WTC11 (cell line): ENCODE measurements at regions not wholly inside any gene's neighbourhood (a gene's known extent, or its start where the extent isn't known, plus 50 kb on each side); places are given as distances from the start of the nearest gene placed in this dataset.

Experiments
- ATAC-seq: fragments of 200-7000 bp; cut with Tn5 transposase; 2 replicates; pipeline ENCODE4 v1.10.0; 2021; ENCODE audit warnings: mild to moderate bottlenecking, moderate library complexity
- CTCF ChIA-PET: fragments of 300-600 bp; sonication (Branson Sonifier 250); formaldehyde crosslinking; loops from one replicate; lab custom pipeline; 2021; ENCODE audit warnings: antibody characterized with exemption; lab: Charles Lee
- POLR2A ChIA-PET: fragments of 350-600 bp; sonication (Branson Sonifier 250); formaldehyde crosslinking; loops from one replicate; lab custom pipeline; 2021; ENCODE audit warnings: antibody characterized with exemption; lab: Charles Lee
- DNase-seq: peaks from one replicate; pipeline ENCODE4 v3.0.0; 2021; ENCODE audit warnings: low spot score
- H3K27ac Mint-ChIP-seq: 2 replicates; pipeline ENCODE4 v1.8.0; 2021; ENCODE audit warnings: mixed read lengths
- H3K27me3 Mint-ChIP-seq: 2 replicates; pipeline ENCODE4 v1.8.0; 2021; ENCODE audit warnings: low read depth, mild to moderate bottlenecking, moderate library complexity, mixed read lengths
- H3K36me3 Mint-ChIP-seq: 2 replicates; pipeline ENCODE4 v1.8.0; 2021; ENCODE audit warnings: mixed read lengths
- H3K4me1 Mint-ChIP-seq: 2 replicates; pipeline ENCODE4 v1.8.0; 2022; ENCODE audit warnings: mixed read lengths
- H3K4me3 Mint-ChIP-seq: 2 replicates; pipeline ENCODE4 v1.8.0; 2021; ENCODE audit warnings: mild to moderate bottlenecking, moderate library complexity, mixed read lengths
- H3K9me3 Mint-ChIP-seq: 2 replicates; pipeline ENCODE4 v1.8.0; 2021; ENCODE audit warnings: mixed read lengths
- MYBL2 ChIP-seq: sonication (generic); formaldehyde crosslinking; IDR thresholded peaks from 2 replicates; pipeline ENCODE4 v1.8.1; 2023; ENCODE audit warnings: mild to moderate bottlenecking, moderate library complexity, missing genetic modification reagents
- ZNF317 ChIP-seq: sonication (generic); formaldehyde crosslinking; IDR thresholded peaks from 2 replicates; pipeline ENCODE4 v1.8.1; 2023; ENCODE audit warnings: low read depth, mild to moderate bottlenecking, moderate library complexity, missing genetic modification reagents, borderline replicate concordance
- ZNF416 ChIP-seq: fragments of 250-450 bp; sonication (Bioruptor Pico); IDR thresholded peaks from 2 replicates; pipeline ENCODE4 v1.9.0; 2021; ENCODE audit warnings: mild to moderate bottlenecking, inconsistent platforms
- TF ChIP-seq, protein P1 (sequence below): fragments of 250-450 bp; sonication (Bioruptor Pico); IDR thresholded peaks from 2 replicates; pipeline ENCODE4 v1.9.0; 2021; ENCODE audit warnings: mild to moderate bottlenecking
- TF ChIP-seq, protein P2 (sequence below): fragments of 250-450 bp; sonication (Bioruptor Pico); IDR thresholded peaks from 2 replicates; pipeline ENCODE4 v1.8.0; 2021; ENCODE audit warnings: mild to moderate bottlenecking
- TF ChIP-seq, protein P3 (sequence below): fragments of 250-450 bp; sonication (Bioruptor Pico); IDR thresholded peaks from 2 replicates; pipeline ENCODE4 v2.1.2; 2022; ENCODE audit warnings: mild to moderate bottlenecking, moderate library complexity
- TF ChIP-seq, protein P4 (sequence below): sonication (generic); formaldehyde crosslinking; IDR thresholded peaks from 2 replicates; pipeline ENCODE4 v1.8.1; 2023; ENCODE audit warnings: mild to moderate bottlenecking, missing genetic modification reagents, borderline replicate concordance
- TF ChIP-seq, protein P5 (sequence below): sonication (generic); formaldehyde crosslinking; IDR thresholded peaks from 2 replicates; pipeline ENCODE4 v1.8.0; 2023; ENCODE audit warnings: missing genetic modification reagents, mild to moderate bottlenecking, borderline replicate concordance
- TF ChIP-seq, protein P6 (sequence below): sonication (generic); formaldehyde crosslinking; IDR thresholded peaks from 2 replicates; pipeline ENCODE4 v1.8.0; 2022; ENCODE audit warnings: mild to moderate bottlenecking, missing genetic modification reagents
- TF ChIP-seq, protein P7 (sequence below): sonication (generic); formaldehyde crosslinking; IDR thresholded peaks from 2 replicates; pipeline ENCODE4 v1.8.1; 2023; ENCODE audit warnings: mild to moderate bottlenecking, missing genetic modification reagents
- TF ChIP-seq, protein P8 (sequence below): sonication (generic); formaldehyde crosslinking; IDR thresholded peaks from 2 replicates; pipeline ENCODE4 v1.8.0; 2022; ENCODE audit warnings: mild to moderate bottlenecking, missing genetic modification reagents

DNA sequence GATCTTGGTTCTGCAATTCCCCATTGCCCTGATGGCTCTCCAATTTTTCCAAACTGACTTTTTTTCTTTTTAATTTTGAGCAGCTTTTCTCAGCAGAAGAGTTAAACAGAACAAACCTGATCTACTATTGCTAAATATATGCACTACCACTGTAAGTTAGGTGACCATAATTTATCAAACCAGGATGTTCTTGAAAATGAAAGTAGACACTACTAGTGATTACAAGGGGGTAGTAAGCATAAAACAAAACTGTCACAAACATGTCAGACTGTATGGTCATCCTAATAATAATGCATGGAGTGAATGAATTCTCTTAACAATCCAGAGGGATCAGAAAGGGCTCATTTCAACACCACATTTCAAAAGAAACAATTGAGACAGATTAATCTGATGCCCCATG lies 183.0 kb upstream of the FOXN3 start (continued):
- TF ChIP-seq, protein P1, sequence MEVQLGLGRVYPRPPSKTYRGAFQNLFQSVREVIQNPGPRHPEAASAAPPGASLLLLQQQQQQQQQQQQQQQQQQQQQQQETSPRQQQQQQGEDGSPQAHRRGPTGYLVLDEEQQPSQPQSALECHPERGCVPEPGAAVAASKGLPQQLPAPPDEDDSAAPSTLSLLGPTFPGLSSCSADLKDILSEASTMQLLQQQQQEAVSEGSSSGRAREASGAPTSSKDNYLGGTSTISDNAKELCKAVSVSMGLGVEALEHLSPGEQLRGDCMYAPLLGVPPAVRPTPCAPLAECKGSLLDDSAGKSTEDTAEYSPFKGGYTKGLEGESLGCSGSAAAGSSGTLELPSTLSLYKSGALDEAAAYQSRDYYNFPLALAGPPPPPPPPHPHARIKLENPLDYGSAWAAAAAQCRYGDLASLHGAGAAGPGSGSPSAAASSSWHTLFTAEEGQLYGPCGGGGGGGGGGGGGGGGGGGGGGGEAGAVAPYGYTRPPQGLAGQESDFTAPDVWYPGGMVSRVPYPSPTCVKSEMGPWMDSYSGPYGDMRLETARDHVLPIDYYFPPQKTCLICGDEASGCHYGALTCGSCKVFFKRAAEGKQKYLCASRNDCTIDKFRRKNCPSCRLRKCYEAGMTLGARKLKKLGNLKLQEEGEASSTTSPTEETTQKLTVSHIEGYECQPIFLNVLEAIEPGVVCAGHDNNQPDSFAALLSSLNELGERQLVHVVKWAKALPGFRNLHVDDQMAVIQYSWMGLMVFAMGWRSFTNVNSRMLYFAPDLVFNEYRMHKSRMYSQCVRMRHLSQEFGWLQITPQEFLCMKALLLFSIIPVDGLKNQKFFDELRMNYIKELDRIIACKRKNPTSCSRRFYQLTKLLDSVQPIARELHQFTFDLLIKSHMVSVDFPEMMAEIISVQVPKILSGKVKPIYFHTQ (CRISPR knock-in tag): no peak

DNA sequence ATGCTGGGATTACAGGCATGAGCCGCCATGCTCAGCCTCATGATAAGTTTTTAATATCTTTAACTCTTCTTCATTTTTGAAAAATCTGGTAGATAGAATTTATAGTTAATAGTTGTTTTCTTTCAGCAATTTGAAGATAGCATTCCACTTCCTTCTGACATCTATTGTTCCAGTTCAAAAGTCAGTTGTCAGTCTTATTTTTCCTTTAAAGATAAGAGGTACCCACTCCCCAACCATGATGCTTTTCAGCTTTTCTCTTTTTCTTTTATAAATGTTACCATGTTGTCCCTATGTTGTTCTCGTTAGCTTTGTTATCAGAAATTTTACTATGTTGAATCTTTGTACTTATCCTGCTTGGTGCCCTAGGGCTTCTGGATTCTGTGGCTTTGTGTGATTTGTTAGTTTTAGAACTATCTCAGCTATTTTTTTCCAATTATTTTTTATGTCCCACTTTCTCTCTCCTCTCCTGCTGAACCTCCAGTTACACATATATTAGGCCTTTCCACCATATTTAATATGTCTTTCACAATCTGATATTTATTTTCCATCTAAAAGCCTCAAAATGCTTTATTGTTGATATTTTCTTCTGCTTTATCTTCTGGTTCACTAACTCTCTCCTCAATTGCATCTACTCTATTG lies 181.6 kb upstream of the FOXN3 start:
- POLR2A ChIA-PET: no interaction called here

DNA sequence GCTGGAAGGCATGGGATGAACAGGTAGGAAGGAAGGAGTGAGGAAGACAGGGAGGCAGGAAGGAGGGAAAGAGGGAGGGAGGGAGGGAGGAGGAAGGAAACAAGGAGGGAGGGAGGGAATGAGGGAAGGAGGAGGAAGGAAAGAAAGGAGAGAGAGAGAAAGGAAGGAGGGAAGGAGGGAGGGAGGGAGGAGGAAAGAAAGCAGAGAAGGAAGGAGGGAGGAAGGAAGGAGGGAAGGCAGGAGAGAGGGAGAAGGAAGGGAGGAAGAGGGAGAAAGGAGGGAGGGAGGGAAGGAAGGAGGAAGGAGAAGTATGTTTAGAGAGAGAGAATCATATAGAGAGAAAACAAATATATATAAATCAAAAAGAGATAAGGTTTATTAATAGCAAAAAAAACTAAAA lies 175.9 kb upstream of the FOXN3 start:
- ChIA-PET POLR2A (interaction anchor here (0.6 kb wide), 1 partner anchor 415 kb away, joined by 3 read pairs; no protein-coding TSS in a partner anchor), CTCF (no interaction called here)
- peaks cover 42% of the 10 kb centered on the region for H3K36me3 Mint-ChIP-seq
- DNase-seq (no peak), ATAC-seq (no peak)
- peak overlapping the region; percentile 2; the same call in 1 of the 2 replicates for H3K27ac Mint-ChIP-seq
- H3K27me3 Mint-ChIP-seq: no peaks in the 10 kb centered on the region
- H3K4me1 Mint-ChIP-seq: peaks cover 47% of the 10 kb centered on the region
- peaks cover 22% of the 10 kb centered on the region for H3K9me3 Mint-ChIP-seq
- no peak overlapping the region for H3K4me3 Mint-ChIP-seq
- TF ChIP-seq ZNF416 (CRISPR knock-in tag) (no peak), MYBL2 (no peak)
- TF ChIP-seq, protein P2, sequence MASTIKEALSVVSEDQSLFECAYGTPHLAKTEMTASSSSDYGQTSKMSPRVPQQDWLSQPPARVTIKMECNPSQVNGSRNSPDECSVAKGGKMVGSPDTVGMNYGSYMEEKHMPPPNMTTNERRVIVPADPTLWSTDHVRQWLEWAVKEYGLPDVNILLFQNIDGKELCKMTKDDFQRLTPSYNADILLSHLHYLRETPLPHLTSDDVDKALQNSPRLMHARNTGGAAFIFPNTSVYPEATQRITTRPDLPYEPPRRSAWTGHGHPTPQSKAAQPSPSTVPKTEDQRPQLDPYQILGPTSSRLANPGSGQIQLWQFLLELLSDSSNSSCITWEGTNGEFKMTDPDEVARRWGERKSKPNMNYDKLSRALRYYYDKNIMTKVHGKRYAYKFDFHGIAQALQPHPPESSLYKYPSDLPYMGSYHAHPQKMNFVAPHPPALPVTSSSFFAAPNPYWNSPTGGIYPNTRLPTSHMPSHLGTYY (CRISPR knock-in tag): no peak
- TF ChIP-seq, protein P3, sequence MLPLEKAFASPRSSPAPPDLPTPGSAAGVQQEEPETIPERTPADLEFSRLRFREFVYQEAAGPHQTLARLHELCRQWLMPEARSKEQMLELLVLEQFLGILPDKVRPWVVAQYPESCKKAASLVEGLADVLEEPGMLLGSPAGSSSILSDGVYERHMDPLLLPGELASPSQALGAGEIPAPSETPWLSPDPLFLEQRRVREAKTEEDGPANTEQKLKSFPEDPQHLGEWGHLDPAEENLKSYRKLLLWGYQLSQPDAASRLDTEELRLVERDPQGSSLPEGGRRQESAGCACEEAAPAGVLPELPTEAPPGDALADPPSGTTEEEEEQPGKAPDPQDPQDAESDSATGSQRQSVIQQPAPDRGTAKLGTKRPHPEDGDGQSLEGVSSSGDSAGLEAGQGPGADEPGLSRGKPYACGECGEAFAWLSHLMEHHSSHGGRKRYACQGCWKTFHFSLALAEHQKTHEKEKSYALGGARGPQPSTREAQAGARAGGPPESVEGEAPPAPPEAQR: no peak
- TF ChIP-seq, protein P4, sequence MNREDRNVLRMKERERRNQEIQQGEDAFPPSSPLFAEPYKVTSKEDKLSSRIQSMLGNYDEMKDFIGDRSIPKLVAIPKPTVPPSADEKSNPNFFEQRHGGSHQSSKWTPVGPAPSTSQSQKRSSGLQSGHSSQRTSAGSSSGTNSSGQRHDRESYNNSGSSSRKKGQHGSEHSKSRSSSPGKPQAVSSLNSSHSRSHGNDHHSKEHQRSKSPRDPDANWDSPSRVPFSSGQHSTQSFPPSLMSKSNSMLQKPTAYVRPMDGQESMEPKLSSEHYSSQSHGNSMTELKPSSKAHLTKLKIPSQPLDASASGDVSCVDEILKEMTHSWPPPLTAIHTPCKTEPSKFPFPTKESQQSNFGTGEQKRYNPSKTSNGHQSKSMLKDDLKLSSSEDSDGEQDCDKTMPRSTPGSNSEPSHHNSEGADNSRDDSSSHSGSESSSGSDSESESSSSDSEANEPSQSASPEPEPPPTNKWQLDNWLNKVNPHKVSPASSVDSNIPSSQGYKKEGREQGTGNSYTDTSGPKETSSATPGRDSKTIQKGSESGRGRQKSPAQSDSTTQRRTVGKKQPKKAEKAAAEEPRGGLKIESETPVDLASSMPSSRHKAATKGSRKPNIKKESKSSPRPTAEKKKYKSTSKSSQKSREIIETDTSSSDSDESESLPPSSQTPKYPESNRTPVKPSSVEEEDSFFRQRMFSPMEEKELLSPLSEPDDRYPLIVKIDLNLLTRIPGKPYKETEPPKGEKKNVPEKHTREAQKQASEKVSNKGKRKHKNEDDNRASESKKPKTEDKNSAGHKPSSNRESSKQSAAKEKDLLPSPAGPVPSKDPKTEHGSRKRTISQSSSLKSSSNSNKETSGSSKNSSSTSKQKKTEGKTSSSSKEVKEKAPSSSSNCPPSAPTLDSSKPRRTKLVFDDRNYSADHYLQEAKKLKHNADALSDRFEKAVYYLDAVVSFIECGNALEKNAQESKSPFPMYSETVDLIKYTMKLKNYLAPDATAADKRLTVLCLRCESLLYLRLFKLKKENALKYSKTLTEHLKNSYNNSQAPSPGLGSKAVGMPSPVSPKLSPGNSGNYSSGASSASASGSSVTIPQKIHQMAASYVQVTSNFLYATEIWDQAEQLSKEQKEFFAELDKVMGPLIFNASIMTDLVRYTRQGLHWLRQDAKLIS (CRISPR knock-in tag): no peak
- TF ChIP-seq, protein P5, sequence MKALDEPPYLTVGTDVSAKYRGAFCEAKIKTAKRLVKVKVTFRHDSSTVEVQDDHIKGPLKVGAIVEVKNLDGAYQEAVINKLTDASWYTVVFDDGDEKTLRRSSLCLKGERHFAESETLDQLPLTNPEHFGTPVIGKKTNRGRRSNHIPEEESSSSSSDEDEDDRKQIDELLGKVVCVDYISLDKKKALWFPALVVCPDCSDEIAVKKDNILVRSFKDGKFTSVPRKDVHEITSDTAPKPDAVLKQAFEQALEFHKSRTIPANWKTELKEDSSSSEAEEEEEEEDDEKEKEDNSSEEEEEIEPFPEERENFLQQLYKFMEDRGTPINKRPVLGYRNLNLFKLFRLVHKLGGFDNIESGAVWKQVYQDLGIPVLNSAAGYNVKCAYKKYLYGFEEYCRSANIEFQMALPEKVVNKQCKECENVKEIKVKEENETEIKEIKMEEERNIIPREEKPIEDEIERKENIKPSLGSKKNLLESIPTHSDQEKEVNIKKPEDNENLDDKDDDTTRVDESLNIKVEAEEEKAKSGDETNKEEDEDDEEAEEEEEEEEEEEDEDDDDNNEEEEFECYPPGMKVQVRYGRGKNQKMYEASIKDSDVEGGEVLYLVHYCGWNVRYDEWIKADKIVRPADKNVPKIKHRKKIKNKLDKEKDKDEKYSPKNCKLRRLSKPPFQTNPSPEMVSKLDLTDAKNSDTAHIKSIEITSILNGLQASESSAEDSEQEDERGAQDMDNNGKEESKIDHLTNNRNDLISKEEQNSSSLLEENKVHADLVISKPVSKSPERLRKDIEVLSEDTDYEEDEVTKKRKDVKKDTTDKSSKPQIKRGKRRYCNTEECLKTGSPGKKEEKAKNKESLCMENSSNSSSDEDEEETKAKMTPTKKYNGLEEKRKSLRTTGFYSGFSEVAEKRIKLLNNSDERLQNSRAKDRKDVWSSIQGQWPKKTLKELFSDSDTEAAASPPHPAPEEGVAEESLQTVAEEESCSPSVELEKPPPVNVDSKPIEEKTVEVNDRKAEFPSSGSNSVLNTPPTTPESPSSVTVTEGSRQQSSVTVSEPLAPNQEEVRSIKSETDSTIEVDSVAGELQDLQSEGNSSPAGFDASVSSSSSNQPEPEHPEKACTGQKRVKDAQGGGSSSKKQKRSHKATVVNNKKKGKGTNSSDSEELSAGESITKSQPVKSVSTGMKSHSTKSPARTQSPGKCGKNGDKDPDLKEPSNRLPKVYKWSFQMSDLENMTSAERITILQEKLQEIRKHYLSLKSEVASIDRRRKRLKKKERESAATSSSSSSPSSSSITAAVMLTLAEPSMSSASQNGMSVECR (CRISPR knock-in tag): no peak
- TF ChIP-seq, protein P6, sequence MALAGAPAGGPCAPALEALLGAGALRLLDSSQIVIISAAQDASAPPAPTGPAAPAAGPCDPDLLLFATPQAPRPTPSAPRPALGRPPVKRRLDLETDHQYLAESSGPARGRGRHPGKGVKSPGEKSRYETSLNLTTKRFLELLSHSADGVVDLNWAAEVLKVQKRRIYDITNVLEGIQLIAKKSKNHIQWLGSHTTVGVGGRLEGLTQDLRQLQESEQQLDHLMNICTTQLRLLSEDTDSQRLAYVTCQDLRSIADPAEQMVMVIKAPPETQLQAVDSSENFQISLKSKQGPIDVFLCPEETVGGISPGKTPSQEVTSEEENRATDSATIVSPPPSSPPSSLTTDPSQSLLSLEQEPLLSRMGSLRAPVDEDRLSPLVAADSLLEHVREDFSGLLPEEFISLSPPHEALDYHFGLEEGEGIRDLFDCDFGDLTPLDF: no peak
- TF ChIP-seq, protein P7, sequence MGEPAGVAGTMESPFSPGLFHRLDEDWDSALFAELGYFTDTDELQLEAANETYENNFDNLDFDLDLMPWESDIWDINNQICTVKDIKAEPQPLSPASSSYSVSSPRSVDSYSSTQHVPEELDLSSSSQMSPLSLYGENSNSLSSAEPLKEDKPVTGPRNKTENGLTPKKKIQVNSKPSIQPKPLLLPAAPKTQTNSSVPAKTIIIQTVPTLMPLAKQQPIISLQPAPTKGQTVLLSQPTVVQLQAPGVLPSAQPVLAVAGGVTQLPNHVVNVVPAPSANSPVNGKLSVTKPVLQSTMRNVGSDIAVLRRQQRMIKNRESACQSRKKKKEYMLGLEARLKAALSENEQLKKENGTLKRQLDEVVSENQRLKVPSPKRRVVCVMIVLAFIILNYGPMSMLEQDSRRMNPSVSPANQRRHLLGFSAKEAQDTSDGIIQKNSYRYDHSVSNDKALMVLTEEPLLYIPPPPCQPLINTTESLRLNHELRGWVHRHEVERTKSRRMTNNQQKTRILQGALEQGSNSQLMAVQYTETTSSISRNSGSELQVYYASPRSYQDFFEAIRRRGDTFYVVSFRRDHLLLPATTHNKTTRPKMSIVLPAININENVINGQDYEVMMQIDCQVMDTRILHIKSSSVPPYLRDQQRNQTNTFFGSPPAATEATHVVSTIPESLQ (CRISPR knock-in tag): no peak

More for the DNA sequence above, 181.6 kb upstream of the FOXN3 start:
- H3K9me3 Mint-ChIP-seq: peaks cover 40% of the 10 kb centered on the region
- H3K27me3 Mint-ChIP-seq: no peaks in the 10 kb centered on the region
- peaks cover 73% of the 10 kb centered on the region for H3K36me3 Mint-ChIP-seq
- H3K4me1 Mint-ChIP-seq: peaks cover 25% of the 10 kb centered on the region
- no peak overlapping the region for H3K27ac Mint-ChIP-seq
- CTCF ChIA-PET: no interaction called here
- DNase-seq (no peak), ATAC-seq (no peak)
- no peak overlapping the region for H3K4me3 Mint-ChIP-seq
- TF ChIP-seq, protein P8, sequence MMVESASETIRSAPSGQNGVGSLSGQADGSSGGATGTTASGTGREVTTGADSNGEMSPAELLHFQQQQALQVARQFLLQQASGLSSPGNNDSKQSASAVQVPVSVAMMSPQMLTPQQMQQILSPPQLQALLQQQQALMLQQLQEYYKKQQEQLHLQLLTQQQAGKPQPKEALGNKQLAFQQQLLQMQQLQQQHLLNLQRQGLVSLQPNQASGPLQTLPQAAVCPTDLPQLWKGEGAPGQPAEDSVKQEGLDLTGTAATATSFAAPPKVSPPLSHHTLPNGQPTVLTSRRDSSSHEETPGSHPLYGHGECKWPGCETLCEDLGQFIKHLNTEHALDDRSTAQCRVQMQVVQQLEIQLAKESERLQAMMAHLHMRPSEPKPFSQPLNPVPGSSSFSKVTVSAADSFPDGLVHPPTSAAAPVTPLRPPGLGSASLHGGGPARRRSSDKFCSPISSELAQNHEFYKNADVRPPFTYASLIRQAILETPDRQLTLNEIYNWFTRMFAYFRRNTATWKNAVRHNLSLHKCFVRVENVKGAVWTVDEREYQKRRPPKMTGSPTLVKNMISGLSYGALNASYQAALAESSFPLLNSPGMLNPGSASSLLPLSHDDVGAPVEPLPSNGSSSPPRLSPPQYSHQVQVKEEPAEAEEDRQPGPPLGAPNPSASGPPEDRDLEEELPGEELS (CRISPR knock-in tag): no peak
- TF ChIP-seq ZNF317 (CRISPR knock-in tag): peak; percentile 98
